Hematopoietic multipotent progenitor cell treated with erythropoietin and hydrocortisone succinate and interleukin-3 and kit ligand, for 4 days (in vitro differentiated cells): ENCODE measurements at regions not wholly inside any gene's neighbourhood (a gene's known extent, or its start where the extent isn't known, plus 50 kb on each side); places are given as distances from the start of the nearest gene placed in this dataset.
A peak's percentile ranks its signal among the peaks of the same experiment; 100 is the strongest.
"Not testable (repeated sequence)": the region's sequence is repeated elsewhere in the genome, so short reads cannot be mapped to it uniquely, and the experiment has no call there.

Source experiments
- DNase-seq: peaks from one replicate; pipeline ENCODE4 v3.0.0-alpha.2; 2015

- DNase-seq, result no peak
Measured at GRCh38 chr6:168255283-168255881, 64.2 kb downstream of the DACT2 start.

GRCh38 chr6:168252267-168252666 is 67.3 kb downstream of the DACT2 start:
- DNase-seq, result no peak

GRCh38 chr6:168250250-168250649 is 69.3 kb downstream of the DACT2 start:
- DNase-seq, result no peak

GRCh38 chr6:168249746-168250145 is 69.8 kb downstream of the DACT2 start:
- DNase-seq, result no peak

DNA sequence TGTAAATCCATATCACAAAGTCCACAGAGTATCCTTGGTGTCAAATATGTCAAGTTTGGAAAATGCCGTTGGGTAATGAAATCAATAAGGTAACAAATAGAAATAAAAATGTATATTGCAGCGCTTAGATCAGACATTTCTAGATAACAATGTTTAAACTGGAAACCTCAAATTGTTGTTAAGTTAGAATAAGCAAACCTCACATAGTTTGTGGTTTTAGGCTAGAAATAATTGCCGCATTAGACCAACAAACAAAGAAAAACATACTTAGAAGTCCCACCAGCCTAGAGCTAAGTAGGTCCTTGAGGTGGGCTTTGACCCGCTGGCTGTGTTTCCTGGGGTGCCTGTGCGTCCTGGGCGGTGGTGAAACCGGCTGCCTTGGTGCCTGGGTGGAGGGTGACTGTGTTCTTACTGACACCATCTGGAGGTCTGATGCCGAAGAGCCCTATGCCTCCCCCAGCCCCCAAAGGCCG is 71.4 kb downstream of the DACT2 start:
- no peak for DNase-seq

- DNase-seq, result peak; percentile 16
Measured at GRCh38 chr6:168247443-168248147, 72.0 kb downstream of the DACT2 start.

GRCh38 chr6:168244961-168245551 is 74.5 kb downstream of the DACT2 start:
- DNase-seq, result no peak

- DNase-seq, result no peak
Measured at GRCh38 chr6:168243812-168244376, 75.7 kb downstream of the DACT2 start.

DNA sequence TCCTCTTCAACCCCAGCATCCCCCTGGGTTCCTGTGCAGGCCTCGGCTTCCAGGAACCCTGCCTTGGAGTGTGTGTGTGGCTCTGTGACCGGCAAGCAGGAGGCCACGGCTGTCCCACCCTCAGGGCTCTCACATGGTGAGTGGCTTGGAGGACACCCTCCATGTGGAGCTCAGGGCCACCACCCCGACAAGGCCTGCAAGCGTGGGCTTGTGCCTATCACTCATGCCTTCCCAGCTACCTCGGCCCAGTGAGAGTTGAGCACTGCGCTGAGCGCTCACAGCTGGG is 76.7 kb downstream of the DACT2 start:
- no peak for DNase-seq

GRCh38 chr6:168242111-168242939 is 77.3 kb downstream of the DACT2 start:
- no peak for DNase-seq

- no peak for DNase-seq
Measured at GRCh38 chr6:168240160-168240559, 79.4 kb downstream of the DACT2 start.

GRCh38 chr6:168239044-168239773 is 80.4 kb downstream of the DACT2 start:
- DNase-seq, result no peak

- no peak for DNase-seq
Measured at GRCh38 chr6:168238159-168238909, 81.2 kb downstream of the DACT2 start.

GRCh38 chr6:168233875-168234213 is 85.7 kb downstream of the DACT2 start:
- not testable (repeated sequence) for DNase-seq

DNA sequence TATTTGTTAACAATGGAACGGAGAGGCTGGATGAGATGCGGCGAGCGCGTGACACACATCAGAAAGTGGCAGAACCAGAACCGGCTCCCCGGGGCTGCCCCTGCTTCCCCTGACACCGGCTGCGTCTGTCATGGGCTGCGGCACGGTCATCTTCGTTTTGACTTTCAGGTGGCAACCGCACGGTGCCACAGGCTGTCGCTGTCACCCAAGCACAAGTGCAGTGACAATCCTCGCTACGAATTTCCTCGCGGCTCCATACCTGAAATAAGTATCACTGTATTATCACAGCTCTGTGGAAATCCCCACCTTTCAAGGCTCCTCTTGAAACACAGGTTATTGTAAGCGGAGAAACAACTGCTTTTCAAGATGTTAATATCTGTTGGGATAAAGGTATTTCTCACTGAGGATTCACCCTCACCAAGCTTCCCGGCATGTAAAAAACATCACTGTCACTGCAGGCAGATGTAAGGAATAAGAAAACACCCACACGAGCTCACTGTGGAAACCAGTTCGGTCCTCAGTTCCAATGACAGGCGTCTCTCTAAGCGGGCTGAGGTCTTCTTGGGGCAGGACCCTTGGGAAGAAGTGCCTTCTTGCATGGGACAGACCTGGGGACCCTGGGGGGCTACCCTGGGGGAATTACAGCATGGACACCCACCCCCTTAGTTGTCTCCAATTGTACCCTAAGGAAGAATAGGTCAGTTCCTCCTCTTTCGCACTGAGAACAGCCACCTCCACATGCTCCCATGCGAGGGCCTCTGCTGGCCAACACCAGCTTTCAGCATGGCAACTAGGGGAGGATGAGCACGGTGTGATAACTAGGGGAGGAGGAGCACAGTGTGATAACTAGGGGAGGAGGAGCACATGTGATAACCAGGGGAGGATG is 86.3 kb downstream of the DACT2 start:
- no peak for DNase-seq

- DNase-seq, result no peak
Measured at GRCh38 chr6:168232528-168232927, 87.0 kb downstream of the DACT2 start.

- no peak for DNase-seq
Measured at GRCh38 chr6:168232062-168232461, 87.5 kb downstream of the DACT2 start.

DNA sequence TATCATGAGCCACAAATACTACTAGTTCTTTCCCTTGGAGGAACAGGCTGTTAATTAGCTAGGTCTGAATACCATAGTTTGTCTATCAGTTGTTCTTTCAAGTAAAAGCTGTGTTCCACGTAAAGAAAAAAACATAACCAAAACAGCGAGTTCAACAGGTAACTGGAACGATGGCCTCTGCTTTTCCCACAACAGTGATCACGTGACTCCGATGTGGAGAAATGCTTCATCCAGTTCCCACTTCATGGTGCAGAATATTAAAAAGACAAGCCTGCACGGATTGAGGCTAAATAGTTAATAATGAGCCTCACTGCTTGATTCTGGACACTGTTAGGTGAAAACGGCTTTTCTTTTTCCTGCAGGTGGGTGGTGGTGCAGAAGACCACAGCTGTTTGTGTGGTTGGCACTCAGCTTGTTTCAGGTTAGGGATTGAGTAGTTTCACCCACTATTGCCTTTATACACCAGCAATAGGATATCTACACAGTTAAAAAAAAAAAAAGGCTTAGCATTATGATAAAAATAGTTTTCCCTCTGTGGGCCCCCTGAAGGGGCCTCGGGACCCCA is 88.1 kb downstream of the DACT2 start:
- DNase-seq, result no peak

DNA sequence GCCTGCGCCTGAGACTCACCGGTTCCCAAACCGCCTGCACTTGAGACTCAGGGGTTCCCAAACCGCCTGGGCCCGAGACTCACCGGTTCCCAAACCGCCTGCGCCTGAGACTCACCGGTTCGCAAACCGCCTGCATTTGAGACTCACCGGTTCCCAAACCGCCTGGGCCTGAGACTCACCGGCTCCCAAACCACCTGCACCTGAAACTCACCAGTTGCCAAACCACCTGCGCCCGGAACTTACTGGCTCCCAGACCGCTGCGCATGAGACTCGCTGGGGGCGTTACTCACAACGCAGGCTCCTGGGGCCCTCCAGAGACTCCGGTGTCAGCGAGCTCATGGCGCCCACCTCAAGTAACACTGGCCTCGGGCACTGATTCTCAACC is 90.2 kb downstream of the DACT2 start:
- DNase-seq, result no peak

GRCh38 chr6:168228676-168229367 is 90.8 kb downstream of the DACT2 start:
- DNase-seq, result no peak
